Sigmoid colon (tissue), 6 donors: ENCODE measurements at regions not wholly inside any gene's neighbourhood (a gene's known extent, or its start where the extent isn't known, plus 50 kb on each side); places are given as distances from the start of the nearest gene placed in this dataset.

Experiments
- DNase-seq: peaks from one replicate; pipeline ENCODE4 v3.0.0-alpha.2; 2019
- H3K27ac ChIP-seq, 4 donors: fragments of 200-600 bp; sonication (generic); one replicate each; pipeline ENCODE4 v1.5.1; 2016 to 2019; ENCODE audit warnings: mild to moderate bottlenecking in 1 of 4
- H3K27me3 ChIP-seq, 3 donors: fragments of 200-600 bp; sonication (generic); one replicate each; pipeline ENCODE4 v1.5.1; 2019; ENCODE audit warnings: mild to moderate bottlenecking in 1 of 3
- H3K36me3 ChIP-seq, 4 donors: fragments of 200-600 bp; sonication (generic); one replicate each; pipeline ENCODE4 v1.5.1; 2016 to 2019
- H3K4me1 ChIP-seq, 4 donors: fragments of 200-600 bp; sonication (generic); one replicate each; pipeline ENCODE4 v1.5.1; 2017 to 2019
- H3K4me3 ChIP-seq, 4 donors: fragments of 200-600 bp; sonication (generic); one replicate each; pipeline ENCODE4 v1.5.1; 2017 to 2019; ENCODE audit warnings: mild to moderate bottlenecking in 2 of 4, moderate library complexity in 1 of 4
- H3K9me3 ChIP-seq, 4 donors: fragments of 200-600 bp in 3 of 4; sonication (generic) in 3 of 4; one replicate each; pipeline versions ENCODE4 v1.5.1 to v1.6.1; 2013 to 2019
- CTCF ChIP-seq, 4 experiments: fragments of 450-650 bp in 3 of 4; fragments of 200-600 bp in 1 of 4; IDR thresholded peaks; one replicate each; pipeline ENCODE4 v1.5.1; 2016 to 2019; ENCODE audit warnings: antibody characterized with exemption in 4 of 4, mild to moderate bottlenecking in 3 of 4, moderate library complexity in 2 of 4
- EP300 ChIP-seq, 4 donors: sonication (generic); formaldehyde crosslinking; IDR thresholded peaks; one replicate each; pipeline ENCODE4 v1.6.1; 2017; ENCODE audit warnings: antibody characterized with exemption in 4 of 4
- POLR2A ChIP-seq, 2 donors: fragments of 450-650 bp; IDR thresholded peaks; one replicate each; pipeline ENCODE4 v1.6.1; 2016; ENCODE audit warnings: antibody characterized with exemption in 2 of 2, mild to moderate bottlenecking in 2 of 2, moderate library complexity in 2 of 2
- POLR2AphosphoS5 ChIP-seq, 4 donors: sonication (generic); formaldehyde crosslinking; IDR thresholded peaks; one replicate each; pipeline ENCODE4 v1.6.1; 2017; ENCODE audit warnings: antibody characterized with exemption in 4 of 4
- WGBS, 2 donors: extraction: QIAGEN DNeasy Blood & Tissue Kit; methylation state at CpG; one replicate each; pipeline ENCODE4 v1.1.7; 2013; 5-methylcytosine and 5-hydroxymethylcytosine counted together
- intact Hi-C: fragments of 100-400 bp; cut with DNase I; formaldehyde crosslinking; loops from one replicate; pipeline ENCODE4 v1.15.1; 2023
- donor health status: healthy with polysubstance abuse.
- donor health status: healthy.

- no peak for TF ChIP-seq EP300 (IDR thresholded peaks at IDR 0.05)
- TF ChIP-seq POLR2A (IDR thresholded peaks at IDR 0.05): no peak
- H3K27ac ChIP-seq: no peak overlapping the region
- no peaks in the 10 kb centered on the region for H3K27me3 ChIP-seq
- intact Hi-C loops: no loop called here
- peaks cover 0 to 7% (median 2%) of the 10 kb centered on the region in 4 donors for H3K4me1 ChIP-seq
- no peaks in the 10 kb centered on the region for H3K36me3 ChIP-seq
- DNase-seq: no peak
- H3K4me3 ChIP-seq: no peak overlapping the region
- WGBS, 2 donors: 70% methylated on average over 2 of the region's 2 CpGs
- no peaks in the 10 kb centered on the region for H3K9me3 ChIP-seq
These were observed 79.4 kb downstream of the RBMXL2 start for GRCh38 chr11:7167976-7168740.

- no peak overlapping the region for H3K4me3 ChIP-seq
- H3K9me3 ChIP-seq: no peaks in the 10 kb centered on the region
- intact Hi-C loops: no loop called here
- H3K36me3 ChIP-seq: no peaks in the 10 kb centered on the region
- no peak for DNase-seq
- no peak overlapping the region for H3K27ac ChIP-seq
- TF ChIP-seq POLR2A (IDR thresholded peaks at IDR 0.05) (no peak), POLR2AphosphoS5 (IDR thresholded peaks at IDR 0.05) (no peak), CTCF (IDR thresholded peaks at IDR 0.05) (no peak), EP300 (IDR thresholded peaks at IDR 0.05) (no peak)
- WGBS, 2 donors: 79 to 81% methylated on average over 1 of the region's 1 CpG
- peaks cover 0 to 7% (median 2%) of the 10 kb centered on the region in 4 donors for H3K4me1 ChIP-seq
- H3K27me3 ChIP-seq: no peaks in the 10 kb centered on the region
These were observed 79.9 kb downstream of the RBMXL2 start for GRCh38 chr11:7168741-7168990.

GRCh38 chr11:7170431-7170830 lies 81.3 kb upstream of the SYT9 start:
- TF ChIP-seq POLR2AphosphoS5 (IDR thresholded peaks at IDR 0.05): no peak
- TF ChIP-seq EP300 (IDR thresholded peaks at IDR 0.05): no peak
- TF ChIP-seq CTCF (IDR thresholded peaks at IDR 0.05): no peak
- no peak for TF ChIP-seq POLR2A (IDR thresholded peaks at IDR 0.05)
- no peaks in the 10 kb centered on the region for H3K27me3 ChIP-seq
- no peak overlapping the region for H3K4me3 ChIP-seq
- intact Hi-C loops: no loop called here
- H3K36me3 ChIP-seq: no peaks in the 10 kb centered on the region
- no peak for DNase-seq
- H3K4me1 ChIP-seq: peaks cover 0 to 7% (median 2%) of the 10 kb centered on the region in 4 donors
- WGBS, 2 donors: 62 to 77% methylated on average over 6 of the region's 6 CpGs
- no peaks in the 10 kb centered on the region for H3K9me3 ChIP-seq
- H3K27ac ChIP-seq: no peak overlapping the region

- H3K36me3 ChIP-seq: no peaks in the 10 kb centered on the region
These were observed 76.7 kb upstream of the SYT9 start for GRCh38 chr11:7175007-7175406.

GRCh38 chr11:7186190-7186589 lies 65.5 kb upstream of the SYT9 start:
- no peaks in the 10 kb centered on the region for H3K27me3 ChIP-seq
- no peak overlapping the region for H3K4me3 ChIP-seq
- H3K4me1 ChIP-seq: no peaks in the 10 kb centered on the region
- H3K9me3 ChIP-seq: no peaks in the 10 kb centered on the region
- intact Hi-C loops: no loop called here
- WGBS, 2 donors: 59 to 78% methylated on average over 2 of the region's 2 CpGs
- no peak for DNase-seq
- H3K36me3 ChIP-seq: no peaks in the 10 kb centered on the region
- no peak for TF ChIP-seq POLR2AphosphoS5 (IDR thresholded peaks at IDR 0.05)
- no peak for TF ChIP-seq POLR2A (IDR thresholded peaks at IDR 0.05)
- no peak for TF ChIP-seq EP300 (IDR thresholded peaks at IDR 0.05)
- no peak for TF ChIP-seq CTCF (IDR thresholded peaks at IDR 0.05)
- H3K27ac ChIP-seq: no peak overlapping the region

More at GRCh38 chr11:7175007-7175406, 76.7 kb upstream of the SYT9 start:
- H3K4me1 ChIP-seq: no peaks in the 10 kb centered on the region
- no peak overlapping the region for H3K4me3 ChIP-seq
- no peaks in the 10 kb centered on the region for H3K27me3 ChIP-seq
- intact Hi-C loops: no loop called here
- no peak for TF ChIP-seq POLR2AphosphoS5 (IDR thresholded peaks at IDR 0.05)
- no peak for TF ChIP-seq EP300 (IDR thresholded peaks at IDR 0.05)
- no peak for TF ChIP-seq CTCF (IDR thresholded peaks at IDR 0.05)
- no peak for TF ChIP-seq POLR2A (IDR thresholded peaks at IDR 0.05)
- no peak for DNase-seq
- H3K9me3 ChIP-seq: no peaks in the 10 kb centered on the region
- H3K27ac ChIP-seq: no peak overlapping the region
